AG09309 (cell line): ENCODE measurements at regions not wholly inside any gene's neighbourhood (a gene's known extent, or its start where the extent isn't known, plus 50 kb on each side); places are given as distances from the start of the nearest gene placed in this dataset.

Experiments
- DNase-seq: peaks from one replicate; pipeline ENCODE4 v3.0.0-alpha.2; 2010; ENCODE audit warnings: low read depth
- H3K4me3 ChIP-seq: 2 replicates; pipeline ENCODE4 v1.5.1; 2011; ENCODE audit warnings: mild to moderate bottlenecking, low read depth, low read length, moderate library complexity; ENCODE audit not compliant: control insufficient read depth
- CTCF ChIP-seq: IDR thresholded peaks from 2 replicates; pipeline ENCODE4 v1.5.1; 2011; ENCODE audit warnings: mild to moderate bottlenecking, low read depth, low read length, inconsistent platforms; ENCODE audit not compliant: insufficient read depth, control insufficient read depth; ENCODE audit errors: missing control alignments

- no peak overlapping the region for H3K4me3 ChIP-seq
- TF ChIP-seq CTCF, result no peak
- DNase-seq, result no peak
These were observed 227.7 kb downstream of the GPD2 start for GRCh38 chr2:156663757-156664409.

DNA sequence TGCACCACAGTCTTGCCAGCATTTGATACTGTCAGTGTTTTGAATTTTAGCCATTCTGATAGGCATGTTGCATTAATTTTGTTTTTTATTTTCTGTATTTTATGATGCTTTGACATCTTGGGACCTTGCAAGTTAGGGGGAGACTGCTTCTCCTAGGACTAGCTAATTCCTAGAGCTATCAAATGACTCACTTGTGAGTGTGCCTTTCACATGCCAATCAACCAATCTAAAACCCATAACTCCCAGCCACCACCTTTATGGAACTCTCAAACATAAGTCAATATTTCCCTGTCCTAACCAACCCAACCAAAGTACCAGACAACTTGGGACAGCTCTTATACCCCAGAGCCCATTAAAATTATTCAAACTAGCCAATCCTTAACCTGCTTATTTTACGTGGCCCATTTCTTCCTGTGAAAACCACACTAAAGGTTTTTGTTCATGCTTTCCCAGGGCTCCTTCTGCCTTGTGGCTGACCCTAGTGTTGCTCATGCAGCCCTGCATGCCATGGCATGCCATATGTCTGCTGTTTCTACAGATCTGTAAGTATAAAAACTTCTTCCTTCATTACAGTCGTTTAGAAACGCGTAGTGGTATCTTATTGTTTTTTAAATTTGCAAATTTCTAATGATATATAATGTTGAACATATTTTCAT, 230.1 kb downstream of the GPD2 start:
- DNase-seq, result no peak
- H3K4me3 ChIP-seq, result no peak overlapping the region
- TF ChIP-seq CTCF, result no peak

- DNase-seq, result no peak
- no peak overlapping the region for H3K4me3 ChIP-seq
- no peak for TF ChIP-seq CTCF
These were observed 233.9 kb downstream of the GPD2 start for GRCh38 chr2:156670104-156670503.

GRCh38 chr2:156671706-156672361, 235.7 kb downstream of the GPD2 start:
- H3K4me3 ChIP-seq, result no peak overlapping the region
- DNase-seq, result no peak
- no peak for TF ChIP-seq CTCF

DNA sequence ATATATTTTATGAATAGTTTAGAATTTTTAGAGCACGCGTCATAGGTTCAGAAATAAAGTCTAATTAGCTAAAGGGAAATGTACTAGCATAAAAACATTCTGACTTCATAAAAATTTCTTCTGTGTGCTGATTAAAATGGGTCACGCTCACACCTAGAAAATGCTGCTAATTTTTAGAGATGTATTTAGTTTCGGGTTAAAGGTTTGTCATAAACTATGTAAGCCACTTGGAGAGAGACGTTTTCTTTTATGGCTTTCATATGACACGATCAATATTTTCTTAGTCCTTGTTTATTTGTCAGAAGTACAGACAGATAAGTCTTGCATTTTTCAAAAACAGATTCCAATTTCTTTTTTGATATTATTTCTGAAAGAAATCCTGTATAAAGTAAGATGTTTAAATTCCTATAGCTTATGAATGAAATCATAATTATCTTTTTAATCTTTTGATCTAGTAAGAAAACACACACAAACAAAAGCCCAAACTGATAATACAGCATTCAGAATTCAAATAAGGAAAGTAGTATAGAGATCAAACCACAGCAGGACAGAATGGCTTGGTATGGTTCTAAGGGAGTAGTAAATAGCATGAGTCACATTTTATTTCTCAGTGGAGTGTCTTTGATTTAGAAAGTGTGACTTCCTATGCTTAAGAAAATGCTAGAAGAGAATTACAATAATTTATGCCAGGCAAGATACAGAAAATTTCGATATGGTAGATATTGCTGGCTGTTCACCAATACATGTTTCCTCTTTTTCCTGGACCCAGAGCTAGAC, 236.6 kb downstream of the GPD2 start:
- H3K4me3 ChIP-seq, result no peak overlapping the region
- no peak for DNase-seq
- TF ChIP-seq CTCF, result no peak

- no peak for TF ChIP-seq CTCF
- DNase-seq, result no peak
- no peak overlapping the region for H3K4me3 ChIP-seq
These were observed 237.1 kb downstream of the GPD2 start for GRCh38 chr2:156673333-156673615.
